T-cell (primary cell): ENCODE measurements at regions not wholly inside any gene's neighbourhood (a gene's known extent, or its start where the extent isn't known, plus 50 kb on each side); places are given as distances from the start of the nearest gene placed in this dataset.
"Not testable (repeated sequence)": the region's sequence is repeated elsewhere in the genome, so short reads cannot be mapped to it uniquely, and the experiment has no call there.

ENCODE experiments used
- ATAC-seq, 4 experiments: fragments of 200-7000 bp in 3 of 4; fragments of 150-1000 bp in 1 of 4; cut with Tn5 transposase; replicated peaks in 1 of 4; 1 replicate in 3 of 4; 2 replicates in 1 of 4; pipeline ENCODE4 v1.10.0; 2021; ENCODE audit warnings: moderate library complexity in 3 of 4, mild to moderate bottlenecking in 2 of 4, moderate number of reproducible peaks in 1 of 4
- CTCF ChIA-PET, 2 donors: fragments of 300-600 bp; sonication (Branson Sonifier 250); formaldehyde crosslinking; loops; one replicate each; lab custom pipeline; 2022; ENCODE audit warnings: antibody characterized with exemption in 2 of 2; lab: Charles Lee
- POLR2A ChIA-PET, 2 donors: fragments of 300-600 bp; sonication (Branson Sonifier 250); formaldehyde crosslinking; loops; one replicate each; lab custom pipeline; 2022; ENCODE audit warnings: antibody characterized with exemption in 2 of 2; lab: Charles Lee
- DNase-seq, 35 experiments: peaks; one replicate each; pipeline versions ENCODE4 v3.0.0 to v3.0.0-alpha.2; 2013 to 2023
- H3K27ac ChIP-seq: one replicate; pipeline ENCODE4 v1.5.1; 2013; ENCODE audit warnings: low read length
- H3K27me3 ChIP-seq, 2 experiments: replicated peaks in 1 of 2; 1 replicate in 1 of 2; 2 replicates in 1 of 2; pipeline versions ENCODE4 v1.6.1 to v1.7.0; 2013; ENCODE audit warnings: low read length in 1 of 2, mixed read lengths in 1 of 2; ENCODE audit not compliant: control insufficient read depth in 2 of 2, insufficient read depth in 2 of 2; ENCODE audit errors: extremely low read depth in 1 of 2
- H3K36me3 ChIP-seq, 2 donors: 1 replicate in 1 of 2; 2 replicates in 1 of 2; pipeline versions ENCODE4 v1.6.1 to v1.7.0; 2013; ENCODE audit warnings: low read length in 1 of 2; ENCODE audit not compliant: control insufficient read depth in 2 of 2, insufficient read depth in 1 of 2; ENCODE audit errors: extremely low read depth in 1 of 2
- H3K4me1 ChIP-seq, 2 experiments: 1 replicate in 1 of 2; 2 replicates in 1 of 2; pipeline versions ENCODE4 v1.6.1 to v1.7.0; 2013; ENCODE audit warnings: low read length in 2 of 2, mixed read lengths in 1 of 2; ENCODE audit not compliant: insufficient read depth in 2 of 2, control insufficient read depth in 1 of 2; ENCODE audit errors: extremely low read depth in 1 of 2
- H3K4me3 ChIP-seq, 2 donors: 1 replicate in 1 of 2; 2 replicates in 1 of 2; pipeline versions ENCODE4 v1.5.1 to v1.7.0; 2013; ENCODE audit warnings: mild to moderate bottlenecking in 2 of 2, low read length in 1 of 2, moderate library complexity in 1 of 2; ENCODE audit not compliant: control insufficient read depth in 1 of 2; ENCODE audit errors: extremely low read depth in 1 of 2
- H3K9me3 ChIP-seq: 2 replicates; pipeline ENCODE4 v1.7.0; 2013
- H3K27ac Mint-ChIP-seq, 2 donors: one replicate each; pipeline ENCODE4 v1.8.0; 2020 to 2021; ENCODE audit warnings: mild to moderate bottlenecking in 2 of 2, mixed read lengths in 2 of 2
- H3K27me3 Mint-ChIP-seq, 2 donors: one replicate each; pipeline ENCODE4 v1.8.0; 2021 to 2022; ENCODE audit warnings: mixed read lengths in 2 of 2
- H3K36me3 Mint-ChIP-seq: one replicate; pipeline ENCODE4 v1.8.0; 2021; ENCODE audit warnings: mixed read lengths
- H3K4me1 Mint-ChIP-seq, 3 donors: one replicate each; pipeline ENCODE4 v1.8.0; 2020 to 2022; ENCODE audit warnings: mixed read lengths in 3 of 3, mild to moderate bottlenecking in 1 of 3
- H3K4me3 Mint-ChIP-seq, 3 donors: one replicate each; pipeline ENCODE4 v1.8.0; 2020 to 2022; ENCODE audit warnings: mild to moderate bottlenecking in 3 of 3, mixed read lengths in 3 of 3, moderate library complexity in 3 of 3
- H3K9me3 Mint-ChIP-seq, 3 donors: one replicate each; pipeline ENCODE4 v1.8.0; 2020 to 2022; ENCODE audit warnings: mixed read lengths in 3 of 3
- WGBS: methylation state at CpG from one replicate; pipeline ENCODE4 v1.1.5; 2013; ENCODE audit warnings: missing lambda C conversion rate; ENCODE audit not compliant: insufficient coverage; 5-methylcytosine and 5-hydroxymethylcytosine counted together

GRCh38 chr1:80539298-80539697 is 1261.4 kb upstream of the ADGRL2 start:
- H3K4me3 ChIP-seq, H3K36me3 Mint-ChIP-seq, H3K36me3 ChIP-seq, H3K27me3 ChIP-seq, H3K4me3 Mint-ChIP-seq, H3K27me3 Mint-ChIP-seq, ATAC-seq, DNase-seq, H3K4me1 ChIP-seq, POLR2A ChIA-PET, H3K4me1 Mint-ChIP-seq, H3K27ac Mint-ChIP-seq, H3K9me3 ChIP-seq, H3K27ac ChIP-seq: not testable (repeated sequence)
- CTCF ChIA-PET: interaction anchor here in 1 of 2 donors (0.7 kb wide), 1 partner anchor 434 kb away, joined by 3 read pairs; no protein-coding TSS in a partner anchor
- peaks cover 4 to 22% (median 11%) of the 10 kb centered on the region in 3 donors for H3K9me3 Mint-ChIP-seq
- WGBS: 80% methylated on average over 4 of the region's 8 CpGs

DNA sequence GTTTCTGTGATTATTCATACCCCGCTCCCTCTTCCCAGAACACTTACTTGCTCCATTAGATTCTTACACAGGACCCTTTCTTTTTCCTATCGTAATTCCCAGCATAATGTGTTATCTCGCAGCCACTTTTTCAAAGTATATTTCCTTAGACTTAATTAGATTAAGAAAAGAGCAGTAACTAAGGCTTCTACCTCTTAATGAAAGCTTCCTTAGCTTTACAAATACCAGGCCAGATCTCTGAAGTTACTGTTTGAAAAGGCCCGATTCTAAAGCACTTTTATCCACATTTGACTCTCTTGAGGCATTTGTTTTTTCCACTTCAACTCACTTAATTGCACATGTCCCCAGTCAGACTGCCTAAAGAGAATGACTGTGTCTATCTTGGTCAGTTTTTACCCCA is 1264.3 kb upstream of the ADGRL2 start:
- peaks cover 4 to 22% (median 11%) of the 10 kb centered on the region in 3 donors for H3K9me3 Mint-ChIP-seq
- H3K36me3 Mint-ChIP-seq: no peaks in the 10 kb centered on the region
- no peaks in the 10 kb centered on the region for H3K4me1 Mint-ChIP-seq
- H3K27ac Mint-ChIP-seq: no peak overlapping the region
- POLR2A ChIA-PET: no interaction called here
- DNase-seq: no peak
- H3K4me1 ChIP-seq: no peaks in the 10 kb centered on the region
- H3K27ac ChIP-seq: no peak overlapping the region
- H3K9me3 ChIP-seq: no peaks in the 10 kb centered on the region
- 71% methylated on average over 1 of the region's 4 CpGs for WGBS
- H3K27me3 Mint-ChIP-seq: no peaks in the 10 kb centered on the region
- H3K36me3 ChIP-seq: no peaks in the 10 kb centered on the region
- H3K4me3 Mint-ChIP-seq: no peak overlapping the region
- no peak for ATAC-seq
- H3K4me3 ChIP-seq: no peak overlapping the region
- H3K27me3 ChIP-seq: peaks cover 0 to 5% of the 10 kb centered on the region in 2 experiments
- CTCF ChIA-PET: no interaction called here

GRCh38 chr1:80535466-80535865 is 1265.3 kb upstream of the ADGRL2 start:
- POLR2A ChIA-PET: no interaction called here
- Mint-ChIP-seq H3K27ac (no peak overlapping the region), H3K27me3 (no peaks in the 10 kb centered on the region), H3K4me1 (peaks cover 0 to 4% (median 0%) of the 10 kb centered on the region in 3 donors), H3K4me3 (no peak overlapping the region), H3K9me3 (peaks cover 2 to 19% (median 11%) of the 10 kb centered on the region in 3 donors), H3K36me3 (no peaks in the 10 kb centered on the region)
- no peaks in the 10 kb centered on the region for H3K9me3 ChIP-seq
- no peak for ATAC-seq
- H3K4me3 ChIP-seq: no peak overlapping the region
- H3K27me3 ChIP-seq: peaks cover 0 to 5% of the 10 kb centered on the region in 2 experiments
- DNase-seq: no peak
- H3K27ac ChIP-seq: no peak overlapping the region
- CTCF ChIA-PET: no interaction called here
- no CpG with 5 or more reads among the region's 2 CpGs for WGBS
- peaks cover 0 to 2% of the 10 kb centered on the region in 2 experiments for H3K4me1 ChIP-seq
- no peaks in the 10 kb centered on the region for H3K36me3 ChIP-seq

- POLR2A ChIA-PET: no interaction called here
- no peak overlapping the region for H3K27ac Mint-ChIP-seq
- Histone ChIP-seq H3K27ac (no peak overlapping the region), H3K9me3 (no peaks in the 10 kb centered on the region), H3K4me3 (no peak overlapping the region), H3K4me1 (peaks cover 0 to 2% of the 10 kb centered on the region in 2 experiments), H3K36me3 (no peaks in the 10 kb centered on the region), H3K27me3 (peaks cover 0 to 5% of the 10 kb centered on the region in 2 experiments)
- H3K36me3 Mint-ChIP-seq: no peaks in the 10 kb centered on the region
- CTCF ChIA-PET: no interaction called here
- ATAC-seq (no peak), DNase-seq (no peak)
- WGBS: no CpG with 5 or more reads among the region's 2 CpGs
- H3K9me3 Mint-ChIP-seq: peaks cover 4 to 12% (median 11%) of the 10 kb centered on the region in 3 donors
- H3K4me3 Mint-ChIP-seq: no peak overlapping the region
- H3K27me3 Mint-ChIP-seq: no peaks in the 10 kb centered on the region
- H3K4me1 Mint-ChIP-seq: peaks cover 0 to 4% (median 0%) of the 10 kb centered on the region in 3 donors
Observed at GRCh38 chr1:80534606-80535360, 1266.0 kb upstream of the ADGRL2 start.

DNA sequence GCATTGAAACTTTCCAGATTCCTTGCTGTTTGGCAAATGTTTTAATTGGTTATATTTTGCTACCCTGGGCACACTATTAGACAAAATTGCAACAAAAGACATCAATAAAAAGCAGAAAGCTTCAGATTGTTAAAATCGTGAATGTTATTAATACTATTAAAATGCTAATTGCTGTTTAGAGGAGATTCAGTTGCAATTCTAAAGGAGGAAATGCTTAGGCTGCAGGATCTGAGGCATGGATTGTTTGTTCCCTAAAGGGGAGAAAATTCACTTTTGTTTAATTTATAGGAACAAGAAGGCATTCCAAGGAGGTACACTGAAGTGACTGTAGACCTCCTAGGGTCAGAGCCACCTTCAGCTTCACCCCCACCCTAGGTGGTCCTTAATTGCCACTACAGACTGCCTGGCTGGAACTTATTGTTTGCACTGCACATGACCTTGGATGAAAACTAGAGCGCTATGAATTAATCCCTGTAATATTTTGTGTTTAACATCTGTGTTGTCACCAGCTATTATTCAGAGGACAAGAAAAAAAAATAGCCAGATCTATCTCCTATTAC is 1266.9 kb upstream of the ADGRL2 start:
- no peaks in the 10 kb centered on the region for H3K27me3 Mint-ChIP-seq
- POLR2A ChIA-PET: no interaction called here
- ATAC-seq (no peak), DNase-seq (no peak)
- CTCF ChIA-PET: no interaction called here
- H3K4me1 Mint-ChIP-seq: peaks cover 0 to 4% (median 0%) of the 10 kb centered on the region in 3 donors
- no peak overlapping the region for H3K4me3 Mint-ChIP-seq
- H3K9me3 Mint-ChIP-seq: peaks cover 6 to 16% (median 11%) of the 10 kb centered on the region in 3 donors
- Histone ChIP-seq H3K4me3 (no peak overlapping the region), H3K27me3 (peaks cover 0 to 5% of the 10 kb centered on the region in 2 experiments), H3K36me3 (no peaks in the 10 kb centered on the region), H3K27ac (no peak overlapping the region), H3K4me1 (peaks cover 0 to 2% of the 10 kb centered on the region in 2 experiments), H3K9me3 (no peaks in the 10 kb centered on the region)
- no CpG with 5 or more reads among the region's 2 CpGs for WGBS
- no peak overlapping the region for H3K27ac Mint-ChIP-seq
- H3K36me3 Mint-ChIP-seq: no peaks in the 10 kb centered on the region

GRCh38 chr1:80533093-80533492 is 1267.6 kb upstream of the ADGRL2 start:
- Mint-ChIP-seq H3K27me3 (no peaks in the 10 kb centered on the region), H3K9me3 (peaks cover 3 to 12% (median 8%) of the 10 kb centered on the region in 3 donors), H3K4me1 (peaks cover 0 to 4% (median 0%) of the 10 kb centered on the region in 3 donors), H3K36me3 (no peaks in the 10 kb centered on the region), H3K27ac (no peak overlapping the region), H3K4me3 (no peak overlapping the region)
- H3K36me3 ChIP-seq: no peaks in the 10 kb centered on the region
- DNase-seq: no peak
- no peak for ATAC-seq
- H3K9me3 ChIP-seq: no peaks in the 10 kb centered on the region
- H3K27me3 ChIP-seq: peaks cover 0 to 7% of the 10 kb centered on the region in 2 experiments
- CTCF ChIA-PET: no interaction called here
- WGBS: no CpG with 5 or more reads among the region's 2 CpGs
- H3K4me1 ChIP-seq: peaks cover 0 to 2% of the 10 kb centered on the region in 2 experiments
- no peak overlapping the region for H3K27ac ChIP-seq
- no peak overlapping the region for H3K4me3 ChIP-seq
- POLR2A ChIA-PET: no interaction called here
